Skeletal muscle tissue (tissue), 3 donors: ENCODE measurements at regions not wholly inside any gene's neighbourhood (a gene's known extent, or its start where the extent isn't known, plus 50 kb on each side); places are given as distances from the start of the nearest gene placed in this dataset.

Experiments
- H3K27ac ChIP-seq: one replicate; pipeline ENCODE4 v1.7.0; 2013; ENCODE audit warnings: mild to moderate bottlenecking, low read depth, low read length, inconsistent platforms
- H3K27me3 ChIP-seq, 3 donors: one replicate each; pipeline ENCODE4 v1.7.0; 2013; ENCODE audit warnings: low read length in 3 of 3; ENCODE audit not compliant: control insufficient read depth in 3 of 3, insufficient read depth in 3 of 3
- H3K36me3 ChIP-seq, 3 donors: one replicate each; pipeline ENCODE4 v1.7.0; 2013; ENCODE audit warnings: low read length in 3 of 3; ENCODE audit not compliant: control insufficient read depth in 3 of 3, insufficient read depth in 3 of 3
- H3K4me1 ChIP-seq, 3 donors: one replicate each; pipeline ENCODE4 v1.7.0; 2013; ENCODE audit warnings: low read length in 3 of 3, mild to moderate bottlenecking in 3 of 3; ENCODE audit not compliant: control insufficient read depth in 3 of 3, insufficient read depth in 3 of 3
- H3K4me3 ChIP-seq, 3 donors: one replicate each; pipeline ENCODE4 v1.7.0; 2013; ENCODE audit warnings: low read length in 3 of 3
- H3K9ac ChIP-seq, 3 donors: one replicate each; pipeline ENCODE4 v1.7.0; 2013; ENCODE audit warnings: low read length in 3 of 3, mild to moderate bottlenecking in 3 of 3, moderate library complexity in 2 of 3, low read depth in 1 of 3
- H3K9me3 ChIP-seq, 3 donors: one replicate each; pipeline ENCODE4 v1.7.0; 2013; ENCODE audit warnings: low read length in 3 of 3; ENCODE audit not compliant: control insufficient read depth in 3 of 3
- donor health status: Osteomylitis.

DNA sequence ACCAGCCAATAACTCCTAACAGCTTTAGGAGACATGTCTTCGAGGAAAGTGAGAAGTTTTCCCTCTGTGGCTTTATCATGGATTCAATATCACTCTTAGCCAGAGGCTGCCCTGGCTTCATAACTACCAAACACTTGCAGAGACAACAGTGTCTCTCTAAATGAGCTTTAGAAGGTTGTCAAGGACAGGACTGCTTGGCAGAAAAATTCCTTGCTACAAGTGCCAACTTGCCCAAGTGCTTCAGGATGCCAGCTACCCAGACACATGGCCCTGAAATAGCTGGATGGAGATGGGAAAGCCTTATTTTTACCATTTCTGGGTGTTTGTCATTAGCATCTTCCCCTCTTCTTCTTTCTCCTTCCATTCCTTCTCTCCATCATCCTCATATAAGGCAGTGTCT lies 137.1 kb upstream of the MDFIC start:
- H3K4me1 ChIP-seq = no peaks in the 10 kb centered on the region
- H3K36me3 ChIP-seq = no peaks in the 10 kb centered on the region
- no peaks in the 10 kb centered on the region for H3K9me3 ChIP-seq
- H3K4me3 ChIP-seq = no peak overlapping the region
- H3K27ac ChIP-seq = no peak overlapping the region
- H3K9ac ChIP-seq = no peak overlapping the region
- no peaks in the 10 kb centered on the region for H3K27me3 ChIP-seq

- Histone ChIP-seq H3K9me3 (no peaks in the 10 kb centered on the region), H3K27ac (no peak overlapping the region), H3K27me3 (no peaks in the 10 kb centered on the region), H3K36me3 (no peaks in the 10 kb centered on the region), H3K4me1 (no peaks in the 10 kb centered on the region), H3K4me3 (no peak overlapping the region), H3K9ac (no peak overlapping the region)
Measured at GRCh38 chr7:114785496-114785895, 136.4 kb upstream of the MDFIC start.

GRCh38 chr7:114786455-114786854 lies 135.4 kb upstream of the MDFIC start:
- no peaks in the 10 kb centered on the region for H3K36me3 ChIP-seq
- no peaks in the 10 kb centered on the region for H3K27me3 ChIP-seq
- no peaks in the 10 kb centered on the region for H3K9me3 ChIP-seq
- H3K9ac ChIP-seq = no peak overlapping the region
- H3K4me3 ChIP-seq = no peak overlapping the region
- no peak overlapping the region for H3K27ac ChIP-seq
- H3K4me1 ChIP-seq = no peaks in the 10 kb centered on the region

DNA sequence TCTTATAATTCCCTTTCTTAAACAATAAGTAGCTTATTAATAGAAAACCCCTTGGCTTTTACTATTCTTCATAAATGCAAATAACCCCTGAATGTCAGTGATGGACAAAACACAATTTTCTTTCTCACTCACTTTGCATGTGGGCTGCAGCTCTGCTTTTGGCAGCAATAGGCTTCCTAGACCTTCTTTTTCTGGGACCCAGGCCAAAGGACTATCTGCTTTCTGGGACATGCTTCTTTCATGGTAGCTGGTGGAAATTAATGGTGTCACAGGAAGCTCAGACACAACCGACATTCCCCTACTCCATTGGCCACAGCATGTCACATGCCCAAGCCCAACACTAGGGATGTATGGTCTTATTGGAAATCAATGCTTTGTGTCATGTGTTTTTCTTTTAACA lies 134.3 kb upstream of the MDFIC start:
- Histone ChIP-seq H3K9me3 (no peaks in the 10 kb centered on the region), H3K4me3 (no peak overlapping the region), H3K36me3 (no peaks in the 10 kb centered on the region), H3K9ac (no peak overlapping the region), H3K27ac (no peak overlapping the region), H3K27me3 (no peaks in the 10 kb centered on the region), H3K4me1 (no peaks in the 10 kb centered on the region)

- Histone ChIP-seq H3K27ac (no peak overlapping the region), H3K4me1 (no peaks in the 10 kb centered on the region), H3K4me3 (no peak overlapping the region), H3K9me3 (no peaks in the 10 kb centered on the region), H3K27me3 (no peaks in the 10 kb centered on the region), H3K9ac (no peak overlapping the region), H3K36me3 (no peaks in the 10 kb centered on the region)
Measured at GRCh38 chr7:114788706-114789105, 133.2 kb upstream of the MDFIC start.

- no peak overlapping the region for H3K4me3 ChIP-seq
- no peaks in the 10 kb centered on the region for H3K4me1 ChIP-seq
- no peaks in the 10 kb centered on the region for H3K27me3 ChIP-seq
- H3K9me3 ChIP-seq = no peaks in the 10 kb centered on the region
- no peak overlapping the region for H3K27ac ChIP-seq
- no peak overlapping the region for H3K9ac ChIP-seq
- no peaks in the 10 kb centered on the region for H3K36me3 ChIP-seq
Measured at GRCh38 chr7:114789161-114789560, 132.7 kb upstream of the MDFIC start.

GRCh38 chr7:114789871-114790311 lies 132.0 kb upstream of the MDFIC start:
- H3K4me1 ChIP-seq = no peaks in the 10 kb centered on the region
- no peak overlapping the region for H3K9ac ChIP-seq
- no peaks in the 10 kb centered on the region for H3K9me3 ChIP-seq
- H3K27ac ChIP-seq = no peak overlapping the region
- H3K4me3 ChIP-seq = no peak overlapping the region
- H3K36me3 ChIP-seq = no peaks in the 10 kb centered on the region
- no peaks in the 10 kb centered on the region for H3K27me3 ChIP-seq

- Histone ChIP-seq H3K9me3 (no peaks in the 10 kb centered on the region), H3K36me3 (no peaks in the 10 kb centered on the region), H3K9ac (no peak overlapping the region), H3K4me3 (no peak overlapping the region), H3K27ac (no peak overlapping the region), H3K27me3 (no peaks in the 10 kb centered on the region), H3K4me1 (no peaks in the 10 kb centered on the region)
Measured at GRCh38 chr7:114790521-114790920, 131.4 kb upstream of the MDFIC start.

DNA sequence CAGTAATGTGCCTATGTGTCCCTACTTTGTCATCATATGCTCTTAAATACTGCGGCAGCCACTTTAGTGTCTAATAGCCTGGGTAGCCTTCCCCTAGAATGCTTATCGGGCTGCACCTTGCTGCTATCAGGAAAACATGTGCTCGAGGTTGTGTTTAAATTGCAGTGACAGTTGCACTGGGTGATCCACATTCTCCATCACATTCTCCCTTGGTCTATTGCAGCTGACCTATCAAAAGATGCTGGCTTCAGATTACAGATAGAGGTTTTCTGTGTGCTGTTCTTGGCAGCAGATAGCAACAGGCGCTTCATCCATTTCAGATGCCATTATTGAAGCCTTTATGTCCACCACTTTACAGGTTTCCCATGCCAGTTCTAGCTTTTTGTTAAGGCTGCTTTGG lies 130.1 kb upstream of the MDFIC start:
- no peaks in the 10 kb centered on the region for H3K36me3 ChIP-seq
- H3K27ac ChIP-seq = no peak overlapping the region
- H3K9ac ChIP-seq = no peak overlapping the region
- no peak overlapping the region for H3K4me3 ChIP-seq
- H3K4me1 ChIP-seq = no peaks in the 10 kb centered on the region
- H3K27me3 ChIP-seq = no peaks in the 10 kb centered on the region
- no peaks in the 10 kb centered on the region for H3K9me3 ChIP-seq

GRCh38 chr7:114793155-114793845 lies 128.6 kb upstream of the MDFIC start:
- H3K4me1 ChIP-seq = no peaks in the 10 kb centered on the region
- no peaks in the 10 kb centered on the region for H3K36me3 ChIP-seq
- no peak overlapping the region for H3K9ac ChIP-seq

More at GRCh38 chr7:114793155-114793845, 128.6 kb upstream of the MDFIC start:
- Histone ChIP-seq H3K27ac (no peak overlapping the region), H3K9me3 (no peaks in the 10 kb centered on the region), H3K27me3 (no peaks in the 10 kb centered on the region), H3K4me3 (no peak overlapping the region)
